Fibroblast of skin of abdomen (primary cell): ENCODE measurements at regions not wholly inside any gene's neighbourhood (a gene's known extent, or its start where the extent isn't known, plus 50 kb on each side); places are given as distances from the start of the nearest gene placed in this dataset.

ENCODE experiments used
- DNase-seq: peaks from one replicate; pipeline ENCODE4 v3.0.0-alpha.2; 2013

- no peak for DNase-seq
These were observed 191.3 kb upstream of the LRRC7 start for GRCh38 chr1:69376408-69376807.

- DNase-seq = no peak
These were observed 190.2 kb upstream of the LRRC7 start for GRCh38 chr1:69377507-69377906.

- no peak for DNase-seq
These were observed 179.7 kb upstream of the LRRC7 start for GRCh38 chr1:69388044-69388443.

GRCh38 chr1:69400128-69400527 is 167.6 kb upstream of the LRRC7 start:
- no peak for DNase-seq

GRCh38 chr1:69401879-69402278 is 165.8 kb upstream of the LRRC7 start:
- DNase-seq = no peak

GRCh38 chr1:69403756-69404320 is 163.9 kb upstream of the LRRC7 start:
- no peak for DNase-seq

- peak; percentile 1 for DNase-seq
These were observed 163.2 kb upstream of the LRRC7 start for GRCh38 chr1:69404486-69404885.

- no peak for DNase-seq
These were observed 161.5 kb upstream of the LRRC7 start for GRCh38 chr1:69406244-69406643.

- DNase-seq = no peak
These were observed 157.8 kb upstream of the LRRC7 start for GRCh38 chr1:69409731-69410456.

- DNase-seq = no peak
These were observed 157.3 kb upstream of the LRRC7 start for GRCh38 chr1:69410457-69410850.

- no peak for DNase-seq
These were observed 156.8 kb upstream of the LRRC7 start for GRCh38 chr1:69410893-69411292.

- no peak for DNase-seq
These were observed 156.1 kb upstream of the LRRC7 start for GRCh38 chr1:69411617-69412016.

- DNase-seq = no peak
These were observed 154.6 kb upstream of the LRRC7 start for GRCh38 chr1:69413129-69413528.

- no peak for DNase-seq
These were observed 153.1 kb upstream of the LRRC7 start for GRCh38 chr1:69414574-69414973.

- DNase-seq = no peak
These were observed 146.4 kb upstream of the LRRC7 start for GRCh38 chr1:69421286-69421685.

GRCh38 chr1:69425871-69426270 is 141.9 kb upstream of the LRRC7 start:
- DNase-seq = no peak

- DNase-seq = no peak
These were observed 141.3 kb upstream of the LRRC7 start for GRCh38 chr1:69426401-69426800.

GRCh38 chr1:69433073-69433472 is 134.6 kb upstream of the LRRC7 start:
- DNase-seq = no peak

- no peak for DNase-seq
These were observed 131.6 kb upstream of the LRRC7 start for GRCh38 chr1:69436151-69436550.

- DNase-seq = no peak
These were observed 129.5 kb upstream of the LRRC7 start for GRCh38 chr1:69438056-69438795.

- no peak for DNase-seq
These were observed 126.2 kb upstream of the LRRC7 start for GRCh38 chr1:69441496-69441895.

- no peak for DNase-seq
These were observed 116.5 kb upstream of the LRRC7 start for GRCh38 chr1:69451196-69451595.

- DNase-seq = no peak
These were observed 112.0 kb upstream of the LRRC7 start for GRCh38 chr1:69455718-69456117.

GRCh38 chr1:69459244-69459643 is 108.5 kb upstream of the LRRC7 start:
- DNase-seq = no peak
